ENCODE measurements at regions not wholly inside any gene's neighbourhood (a gene's known extent, or its start where the extent isn't known, plus 50 kb on each side); places are given as distances from the start of the nearest gene placed in this dataset.
A peak's percentile ranks its signal among the peaks of the same experiment; 100 is the strongest.

- Histone ChIP-seq H3K9ac (ENCODE audit: low read length) (no peak overlapping the region), H3K27ac (ENCODE audit: low read depth, low read length) (no peak overlapping the region), H3K36me3 (ENCODE audit: insufficient read depth, low read length) (no peaks in the 10 kb centered on the region), H4K20me1 (ENCODE audit: insufficient read depth, low read length) (no peaks in the 10 kb centered on the region), H3K4me2 (ENCODE audit: low read length) (no peak overlapping the region), H3K9me3 (ENCODE audit: insufficient read depth, low read depth, low read length) (no peaks in the 10 kb centered on the region), H3K4me3 (ENCODE audit: insufficient read depth, low read depth, low read length) (no peak overlapping the region), H3K79me2 (ENCODE audit: insufficient read depth, low read length) (no peaks in the 10 kb centered on the region), H2AFZ (ENCODE audit: low read depth, low read length) (no peak overlapping the region), H3K27me3 (ENCODE audit: insufficient read depth, low read length) (no peaks in the 10 kb centered on the region), H3K4me1 (ENCODE audit: insufficient read depth, low read length) (peaks cover 4% of the 10 kb centered on the region)
- H3K27ac Mint-ChIP-seq (ENCODE audit: unreplicated experiment), result no peak overlapping the region
- no peak for FAIRE-seq
- DNase-seq (ENCODE audit: low read depth), result peak; percentile 73
- TF ChIP-seq, protein P1, sequence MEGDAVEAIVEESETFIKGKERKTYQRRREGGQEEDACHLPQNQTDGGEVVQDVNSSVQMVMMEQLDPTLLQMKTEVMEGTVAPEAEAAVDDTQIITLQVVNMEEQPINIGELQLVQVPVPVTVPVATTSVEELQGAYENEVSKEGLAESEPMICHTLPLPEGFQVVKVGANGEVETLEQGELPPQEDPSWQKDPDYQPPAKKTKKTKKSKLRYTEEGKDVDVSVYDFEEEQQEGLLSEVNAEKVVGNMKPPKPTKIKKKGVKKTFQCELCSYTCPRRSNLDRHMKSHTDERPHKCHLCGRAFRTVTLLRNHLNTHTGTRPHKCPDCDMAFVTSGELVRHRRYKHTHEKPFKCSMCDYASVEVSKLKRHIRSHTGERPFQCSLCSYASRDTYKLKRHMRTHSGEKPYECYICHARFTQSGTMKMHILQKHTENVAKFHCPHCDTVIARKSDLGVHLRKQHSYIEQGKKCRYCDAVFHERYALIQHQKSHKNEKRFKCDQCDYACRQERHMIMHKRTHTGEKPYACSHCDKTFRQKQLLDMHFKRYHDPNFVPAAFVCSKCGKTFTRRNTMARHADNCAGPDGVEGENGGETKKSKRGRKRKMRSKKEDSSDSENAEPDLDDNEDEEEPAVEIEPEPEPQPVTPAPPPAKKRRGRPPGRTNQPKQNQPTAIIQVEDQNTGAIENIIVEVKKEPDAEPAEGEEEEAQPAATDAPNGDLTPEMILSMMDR (IDR thresholded peaks at IDR 0.05; ENCODE audit: insufficient read depth, low read depth, low read length), result no peak
- TF ChIP-seq EZH2 (IDR thresholded peaks at IDR 0.05; ENCODE audit: insufficient read depth, low read length), result no peak
- no peaks in the 10 kb centered on the region for H3K36me3 Mint-ChIP-seq (ENCODE audit: low read depth, unreplicated experiment)
- no peaks in the 10 kb centered on the region for H3K27me3 Mint-ChIP-seq (ENCODE audit: low read depth, unreplicated experiment)
- H3K4me1 Mint-ChIP-seq (ENCODE audit: low read depth, unreplicated experiment), result peaks cover 8% of the 10 kb centered on the region
- H3K9me3 Mint-ChIP-seq (ENCODE audit: unreplicated experiment), result peaks cover 3% of the 10 kb centered on the region
- H3K4me3 Mint-ChIP-seq (ENCODE audit: unreplicated experiment), result no peak overlapping the region
Observed at GRCh38 chr12:43241986-43242385, 310.0 kb downstream of the ADAMTS20 start.

DNA sequence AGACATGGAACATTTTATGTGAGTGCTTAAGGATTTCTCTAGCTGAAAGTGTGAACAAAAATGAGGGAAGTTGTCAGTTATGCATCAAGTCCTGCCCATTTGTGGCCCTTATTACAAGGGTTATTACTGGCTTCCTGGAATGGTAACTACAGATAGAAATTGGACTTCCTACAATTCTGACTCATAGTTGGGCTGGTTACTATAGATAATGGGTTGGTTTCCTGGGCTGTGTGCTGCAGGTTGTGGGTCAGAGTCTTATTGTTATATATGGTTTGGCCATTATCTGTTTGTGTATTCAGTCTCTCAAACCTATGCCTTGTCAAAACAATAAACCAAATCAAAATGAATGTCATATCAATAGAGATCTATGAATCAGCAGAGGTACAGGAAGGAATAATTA is 313.7 kb downstream of the ADAMTS20 start:
- no peak overlapping the region for H3K27ac ChIP-seq (ENCODE audit: low read depth, low read length)
- DNase-seq (ENCODE audit: low read depth), result peak; percentile 46
- no peak overlapping the region for H3K4me3 Mint-ChIP-seq (ENCODE audit: unreplicated experiment)
- TF ChIP-seq, protein P1 (IDR thresholded peaks at IDR 0.05; ENCODE audit: insufficient read depth, low read depth, low read length), result no peak
- TF ChIP-seq EZH2 (IDR thresholded peaks at IDR 0.05; ENCODE audit: insufficient read depth, low read length), result no peak
- peaks cover 3% of the 10 kb centered on the region for H3K27me3 Mint-ChIP-seq (ENCODE audit: low read depth, unreplicated experiment)
- no peak overlapping the region for H3K4me3 ChIP-seq (ENCODE audit: insufficient read depth, low read depth, low read length)
- peaks cover 4% of the 10 kb centered on the region for H3K9me3 Mint-ChIP-seq (ENCODE audit: unreplicated experiment)
- no peak for FAIRE-seq
- no peaks in the 10 kb centered on the region for H3K27me3 ChIP-seq (ENCODE audit: insufficient read depth, low read length)
- peak overlapping the region; percentile 7 for H3K4me2 ChIP-seq (ENCODE audit: low read length)
- H3K36me3 Mint-ChIP-seq (ENCODE audit: low read depth, unreplicated experiment), result no peaks in the 10 kb centered on the region
- peaks cover 8% of the 10 kb centered on the region for H3K4me1 Mint-ChIP-seq (ENCODE audit: low read depth, unreplicated experiment)
- H3K36me3 ChIP-seq (ENCODE audit: insufficient read depth, low read length), result no peaks in the 10 kb centered on the region
- H3K4me1 ChIP-seq (ENCODE audit: insufficient read depth, low read length), result peaks cover 4% of the 10 kb centered on the region
- no peak overlapping the region for H3K27ac Mint-ChIP-seq (ENCODE audit: unreplicated experiment)
- no peaks in the 10 kb centered on the region for H4K20me1 ChIP-seq (ENCODE audit: insufficient read depth, low read length)
- no peak overlapping the region for H3K9ac ChIP-seq (ENCODE audit: low read length)
- H2AFZ ChIP-seq (ENCODE audit: low read depth, low read length), result no peak overlapping the region
- H3K9me3 ChIP-seq (ENCODE audit: insufficient read depth, low read depth, low read length), result no peaks in the 10 kb centered on the region
- H3K79me2 ChIP-seq (ENCODE audit: insufficient read depth, low read length), result no peaks in the 10 kb centered on the region

- Histone ChIP-seq H3K9ac (ENCODE audit: low read length) (no peak overlapping the region), H3K79me2 (ENCODE audit: insufficient read depth, low read length) (no peaks in the 10 kb centered on the region), H2AFZ (ENCODE audit: low read depth, low read length) (no peak overlapping the region), H3K36me3 (ENCODE audit: insufficient read depth, low read length) (no peaks in the 10 kb centered on the region), H4K20me1 (ENCODE audit: insufficient read depth, low read length) (no peaks in the 10 kb centered on the region), H3K27ac (ENCODE audit: low read depth, low read length) (no peak overlapping the region), H3K4me2 (ENCODE audit: low read length) (no peak overlapping the region), H3K9me3 (ENCODE audit: insufficient read depth, low read depth, low read length) (no peaks in the 10 kb centered on the region), H3K4me3 (ENCODE audit: insufficient read depth, low read depth, low read length) (no peak overlapping the region), H3K4me1 (ENCODE audit: insufficient read depth, low read length) (peaks cover 4% of the 10 kb centered on the region), H3K27me3 (ENCODE audit: insufficient read depth, low read length) (no peaks in the 10 kb centered on the region)
- Mint-ChIP-seq H3K27me3 (ENCODE audit: low read depth, unreplicated experiment) (peaks cover 3% of the 10 kb centered on the region), H3K4me3 (ENCODE audit: unreplicated experiment) (no peak overlapping the region), H3K9me3 (ENCODE audit: unreplicated experiment) (peaks cover 4% of the 10 kb centered on the region), H3K36me3 (ENCODE audit: low read depth, unreplicated experiment) (no peaks in the 10 kb centered on the region), H3K27ac (ENCODE audit: unreplicated experiment) (no peak overlapping the region), H3K4me1 (ENCODE audit: low read depth, unreplicated experiment) (peaks cover 8% of the 10 kb centered on the region)
- FAIRE-seq, result no peak
- TF ChIP-seq, protein P1 (IDR thresholded peaks at IDR 0.05; ENCODE audit: insufficient read depth, low read depth, low read length), result no peak
- TF ChIP-seq EZH2 (IDR thresholded peaks at IDR 0.05; ENCODE audit: insufficient read depth, low read length), result no peak
- no peak for DNase-seq (ENCODE audit: low read depth)
Observed at GRCh38 chr12:43237238-43237879, 314.6 kb downstream of the ADAMTS20 start.
